Skeletal muscle satellite cell (primary cell): ENCODE measurements at regions not wholly inside any gene's neighbourhood (a gene's known extent, or its start where the extent isn't known, plus 50 kb on each side); places are given as distances from the start of the nearest gene placed in this dataset.

ENCODE experiments used
- H3K27me3 ChIP-seq: 2 replicates; pipeline ENCODE4 v1.7.0; 2013; ENCODE audit warnings: low read length; ENCODE audit not compliant: control insufficient read depth, insufficient read depth
- H3K36me3 ChIP-seq: 2 replicates; pipeline ENCODE4 v1.7.0; 2013; ENCODE audit warnings: mild to moderate bottlenecking, control low read depth, low read length; ENCODE audit not compliant: insufficient read depth
- H3K4me1 ChIP-seq: 2 replicates; pipeline ENCODE4 v1.7.0; 2013; ENCODE audit warnings: low read length; ENCODE audit not compliant: control insufficient read depth, insufficient read depth
- H3K4me2 ChIP-seq: 2 replicates; pipeline ENCODE4 v1.7.0; 2013; ENCODE audit warnings: mild to moderate bottlenecking, low read length
- H3K4me3 ChIP-seq: 2 replicates; pipeline ENCODE4 v1.7.0; 2013; ENCODE audit warnings: low read length
- H3K9ac ChIP-seq: 2 replicates; pipeline ENCODE4 v1.7.0; 2013; ENCODE audit warnings: mild to moderate bottlenecking, low read depth, low read length, moderate library complexity
- H3K9me3 ChIP-seq: replicated peaks from 2 replicates; pipeline ENCODE4 v1.7.0; 2013; ENCODE audit warnings: mild to moderate bottlenecking, control low read depth, low read length

GRCh38 chr18:70645971-70646370, 357.1 kb downstream of the SOCS6 start:
- H3K36me3 ChIP-seq = no peaks in the 10 kb centered on the region
- no peaks in the 10 kb centered on the region for H3K4me1 ChIP-seq
- no peaks in the 10 kb centered on the region for H3K9me3 ChIP-seq
- no peaks in the 10 kb centered on the region for H3K27me3 ChIP-seq
- no peak overlapping the region for H3K9ac ChIP-seq
- no peak overlapping the region for H3K4me3 ChIP-seq
- no peak overlapping the region for H3K4me2 ChIP-seq

DNA sequence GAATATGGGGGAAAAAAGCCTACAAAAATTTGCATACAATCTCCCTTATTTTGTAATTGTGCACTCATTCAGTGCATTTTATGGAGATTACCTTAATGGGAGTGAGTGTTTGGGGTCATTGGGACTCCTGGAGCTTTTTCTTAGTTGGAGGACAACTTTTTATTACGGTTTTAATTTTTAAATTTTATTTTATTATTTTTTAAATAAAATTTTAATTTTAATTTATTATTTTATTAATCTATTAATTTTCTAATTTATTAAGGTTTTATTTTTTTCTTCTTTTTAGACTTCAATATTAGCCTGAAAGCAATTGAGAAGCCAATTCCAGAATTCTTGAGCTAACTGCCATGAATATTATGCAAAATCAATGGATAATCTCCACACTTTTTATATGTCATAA, 355.0 kb downstream of the SOCS6 start:
- Histone ChIP-seq H3K9me3 (no peaks in the 10 kb centered on the region), H3K4me1 (no peaks in the 10 kb centered on the region), H3K27me3 (no peaks in the 10 kb centered on the region), H3K4me2 (no peak overlapping the region), H3K4me3 (no peak overlapping the region), H3K9ac (no peak overlapping the region), H3K36me3 (no peaks in the 10 kb centered on the region)

GRCh38 chr18:70641156-70641775, 352.4 kb downstream of the SOCS6 start:
- H3K27me3 ChIP-seq = no peaks in the 10 kb centered on the region
- H3K4me3 ChIP-seq = no peak overlapping the region
- no peaks in the 10 kb centered on the region for H3K9me3 ChIP-seq
- H3K4me1 ChIP-seq = no peaks in the 10 kb centered on the region
- H3K4me2 ChIP-seq = no peak overlapping the region
- H3K36me3 ChIP-seq = no peaks in the 10 kb centered on the region
- no peak overlapping the region for H3K9ac ChIP-seq

- H3K9ac ChIP-seq = no peak overlapping the region
- no peaks in the 10 kb centered on the region for H3K4me1 ChIP-seq
- no peak overlapping the region for H3K4me3 ChIP-seq
- no peaks in the 10 kb centered on the region for H3K9me3 ChIP-seq
- H3K4me2 ChIP-seq = no peak overlapping the region
- no peaks in the 10 kb centered on the region for H3K27me3 ChIP-seq
- no peaks in the 10 kb centered on the region for H3K36me3 ChIP-seq
Observed at GRCh38 chr18:70640336-70640887, 351.6 kb downstream of the SOCS6 start.

GRCh38 chr18:70636991-70637390, 348.1 kb downstream of the SOCS6 start:
- H3K4me2 ChIP-seq = no peak overlapping the region
- no peak overlapping the region for H3K9ac ChIP-seq
- no peaks in the 10 kb centered on the region for H3K4me1 ChIP-seq
- no peaks in the 10 kb centered on the region for H3K36me3 ChIP-seq
- no peaks in the 10 kb centered on the region for H3K27me3 ChIP-seq
- H3K4me3 ChIP-seq = no peak overlapping the region
- H3K9me3 ChIP-seq = no peaks in the 10 kb centered on the region

- H3K36me3 ChIP-seq = no peaks in the 10 kb centered on the region
- no peaks in the 10 kb centered on the region for H3K4me1 ChIP-seq
- no peak overlapping the region for H3K9ac ChIP-seq
- no peak overlapping the region for H3K4me2 ChIP-seq
- H3K27me3 ChIP-seq = no peaks in the 10 kb centered on the region
- H3K4me3 ChIP-seq = no peak overlapping the region
- H3K9me3 ChIP-seq = no peaks in the 10 kb centered on the region
Observed at GRCh38 chr18:70634576-70635147, 345.8 kb downstream of the SOCS6 start.

DNA sequence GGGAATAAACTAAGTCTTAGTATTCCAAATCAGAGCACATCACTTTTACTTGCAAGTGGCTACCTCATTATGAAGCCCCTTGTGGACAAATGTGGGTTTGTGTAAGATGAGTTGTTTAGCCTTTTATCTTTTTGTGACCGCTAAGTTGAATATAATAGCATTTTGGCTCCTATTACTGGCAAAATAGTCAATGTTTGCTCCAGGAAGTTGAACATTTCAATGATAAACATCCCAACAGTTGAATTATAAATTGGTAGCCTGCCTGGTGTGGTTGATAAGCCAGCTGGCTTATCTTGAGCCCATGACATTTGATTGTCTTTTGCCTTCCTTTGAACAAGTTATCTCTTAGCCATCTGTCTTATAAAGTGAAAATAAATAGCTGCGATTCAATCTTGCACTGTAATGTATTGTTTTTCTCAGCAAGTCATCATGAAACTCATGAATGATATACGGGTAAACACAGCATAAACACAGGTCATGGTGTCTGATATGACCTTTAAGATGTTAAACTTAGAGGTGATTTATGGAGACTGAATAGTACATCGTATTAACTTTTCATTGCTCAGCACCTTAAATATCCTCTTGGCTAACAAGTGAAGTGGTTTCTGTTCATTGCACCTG, 338.4 kb downstream of the SOCS6 start:
- H3K4me1 ChIP-seq = no peaks in the 10 kb centered on the region
- no peaks in the 10 kb centered on the region for H3K36me3 ChIP-seq
- no peaks in the 10 kb centered on the region for H3K27me3 ChIP-seq
- no peak overlapping the region for H3K9ac ChIP-seq
- H3K4me2 ChIP-seq = no peak overlapping the region
- peaks cover 6% of the 10 kb centered on the region for H3K9me3 ChIP-seq
- H3K4me3 ChIP-seq = no peak overlapping the region

DNA sequence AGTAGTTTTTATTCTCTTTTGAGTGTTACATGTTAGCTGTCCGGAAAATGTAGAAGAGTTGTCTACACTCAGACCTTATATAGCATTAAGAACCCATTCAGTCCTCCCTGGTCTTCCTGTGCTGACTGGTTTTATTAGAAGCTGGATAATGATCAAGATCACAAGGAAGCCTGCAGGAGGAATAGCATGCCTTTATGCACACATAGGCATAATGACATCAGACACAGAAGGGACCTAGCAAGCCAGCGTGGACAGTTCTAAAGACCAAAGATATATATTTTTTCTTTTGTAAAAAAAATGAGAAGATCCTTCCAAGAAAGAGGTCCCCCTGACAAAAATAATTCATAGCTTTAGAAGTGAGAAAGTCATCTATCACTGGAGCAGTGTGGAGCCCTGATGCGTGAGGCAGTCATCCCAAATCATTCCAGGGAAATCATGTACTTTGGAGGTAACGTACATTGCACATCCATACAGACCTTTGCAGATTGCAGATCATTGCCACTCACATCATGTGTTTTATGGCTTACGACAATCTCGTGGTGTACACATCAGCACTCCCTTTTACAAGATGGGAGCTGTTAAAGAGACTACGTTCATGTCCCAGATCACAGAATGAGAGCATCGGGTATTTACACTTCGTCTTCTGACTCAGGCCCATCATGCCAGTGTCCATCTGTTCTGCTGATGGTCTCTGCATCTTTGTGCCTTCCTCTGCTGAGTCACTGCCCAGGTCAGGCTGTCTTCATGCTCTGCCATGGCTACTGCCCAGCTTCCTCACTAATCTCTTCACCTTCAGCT, 334.0 kb downstream of the SOCS6 start:
- Histone ChIP-seq H3K4me3 (no peak overlapping the region), H3K4me2 (no peak overlapping the region), H3K9me3 (peaks cover 9% of the 10 kb centered on the region), H3K9ac (no peak overlapping the region), H3K36me3 (no peaks in the 10 kb centered on the region), H3K4me1 (no peaks in the 10 kb centered on the region), H3K27me3 (no peaks in the 10 kb centered on the region)

GRCh38 chr18:70621710-70622109, 332.9 kb downstream of the SOCS6 start:
- Histone ChIP-seq H3K27me3 (no peaks in the 10 kb centered on the region), H3K36me3 (no peaks in the 10 kb centered on the region), H3K9me3 (peaks cover 9% of the 10 kb centered on the region), H3K4me1 (no peaks in the 10 kb centered on the region), H3K4me3 (no peak overlapping the region), H3K9ac (no peak overlapping the region), H3K4me2 (no peak overlapping the region)

- H3K4me1 ChIP-seq = no peaks in the 10 kb centered on the region
- no peak overlapping the region for H3K4me3 ChIP-seq
Observed at GRCh38 chr18:70620837-70621612, 332.2 kb downstream of the SOCS6 start.

More at GRCh38 chr18:70620837-70621612, 332.2 kb downstream of the SOCS6 start:
- Histone ChIP-seq H3K9ac (no peak overlapping the region), H3K9me3 (peaks cover 8% of the 10 kb centered on the region), H3K27me3 (no peaks in the 10 kb centered on the region), H3K36me3 (no peaks in the 10 kb centered on the region), H3K4me2 (no peak overlapping the region)
